Effector memory CD4-positive, alpha-beta T cell (primary cell): ENCODE measurements at regions not wholly inside any gene's neighbourhood (a gene's known extent, or its start where the extent isn't known, plus 50 kb on each side); places are given as distances from the start of the nearest gene placed in this dataset.
"Not testable (repeated sequence)": the region's sequence is repeated elsewhere in the genome, so short reads cannot be mapped to it uniquely, and the experiment has no call there.

Experiments used
- DNase-seq, 3 donors: peaks; one replicate each; pipeline ENCODE4 v3.0.0-alpha.2; 2020
- H3K27ac ChIP-seq: 2 replicates; pipeline ENCODE4 v1.7.0; 2013; ENCODE audit warnings: mild to moderate bottlenecking, low read length, moderate library complexity; ENCODE audit not compliant: insufficient read depth, poor library complexity, severe bottlenecking
- H3K27me3 ChIP-seq: replicated peaks from 2 replicates; pipeline ENCODE4 v1.7.0; 2013; ENCODE audit warnings: mild to moderate bottlenecking, low read length; ENCODE audit not compliant: insufficient read depth, control insufficient read depth, poor library complexity, severe bottlenecking
- H3K36me3 ChIP-seq: 2 replicates; pipeline ENCODE4 v1.7.0; 2013; ENCODE audit warnings: mild to moderate bottlenecking, low read length, moderate library complexity; ENCODE audit not compliant: control insufficient read depth, insufficient read depth
- H3K4me1 ChIP-seq: 2 replicates; pipeline ENCODE4 v1.7.0; 2013; ENCODE audit warnings: low read length, mild to moderate bottlenecking; ENCODE audit not compliant: control insufficient read depth, insufficient read depth, poor library complexity, severe bottlenecking
- H3K4me3 ChIP-seq: 2 replicates; pipeline ENCODE4 v1.7.0; 2013; ENCODE audit warnings: low read length, low read depth, mild to moderate bottlenecking; ENCODE audit not compliant: insufficient read depth, poor library complexity, severe bottlenecking
- H3K9me3 ChIP-seq: 2 replicates; pipeline ENCODE4 v1.7.0; 2013; ENCODE audit warnings: mild to moderate bottlenecking, low read length, moderate library complexity; ENCODE audit not compliant: control insufficient read depth

- not testable (repeated sequence) for H3K4me1 ChIP-seq, H3K9me3 ChIP-seq, H3K27me3 ChIP-seq, H3K36me3 ChIP-seq, DNase-seq, H3K27ac ChIP-seq, H3K4me3 ChIP-seq
These were observed 80.7 kb upstream of the ABHD2 start for GRCh38 chr15:89007527-89007926.

GRCh38 chr15:89007989-89008388, 80.3 kb upstream of the ABHD2 start:
- H3K27ac ChIP-seq, result no peak overlapping the region
- no peak overlapping the region for H3K4me3 ChIP-seq
- H3K27me3 ChIP-seq, result no peaks in the 10 kb centered on the region
- no peaks in the 10 kb centered on the region for H3K36me3 ChIP-seq
- no peak for DNase-seq
- H3K4me1 ChIP-seq, result no peaks in the 10 kb centered on the region
- no peaks in the 10 kb centered on the region for H3K9me3 ChIP-seq

GRCh38 chr15:89009080-89009479, 79.2 kb upstream of the ABHD2 start:
- Histone ChIP-seq H3K27me3 (no peaks in the 10 kb centered on the region), H3K27ac (no peak overlapping the region), H3K9me3 (no peaks in the 10 kb centered on the region), H3K36me3 (no peaks in the 10 kb centered on the region), H3K4me1 (no peaks in the 10 kb centered on the region), H3K4me3 (no peak overlapping the region)
- no peak for DNase-seq

- no peaks in the 10 kb centered on the region for H3K27me3 ChIP-seq
- no peaks in the 10 kb centered on the region for H3K9me3 ChIP-seq
- no peak overlapping the region for H3K4me3 ChIP-seq
- no peaks in the 10 kb centered on the region for H3K36me3 ChIP-seq
- no peak for DNase-seq
- no peak overlapping the region for H3K27ac ChIP-seq
- peaks cover 9% of the 10 kb centered on the region for H3K4me1 ChIP-seq
These were observed 72.7 kb upstream of the ABHD2 start for GRCh38 chr15:89015412-89016097.

GRCh38 chr15:89016549-89017041, 71.7 kb upstream of the ABHD2 start:
- H3K27ac ChIP-seq, result no peak overlapping the region
- H3K4me1 ChIP-seq, result peaks cover 9% of the 10 kb centered on the region
- no peak overlapping the region for H3K4me3 ChIP-seq
- no peak for DNase-seq
- no peaks in the 10 kb centered on the region for H3K27me3 ChIP-seq
- no peaks in the 10 kb centered on the region for H3K9me3 ChIP-seq
- H3K36me3 ChIP-seq, result no peaks in the 10 kb centered on the region

GRCh38 chr15:89017370-89018066, 70.7 kb upstream of the ABHD2 start:
- peak; percentile 60 to 73 (median 61) for DNase-seq
- Histone ChIP-seq H3K9me3 (no peaks in the 10 kb centered on the region), H3K27ac (no peak overlapping the region), H3K36me3 (no peaks in the 10 kb centered on the region), H3K27me3 (peaks cover 3% of the 10 kb centered on the region), H3K4me1 (peaks cover 9% of the 10 kb centered on the region), H3K4me3 (peak overlapping the region; percentile 30)

- Histone ChIP-seq H3K27me3 (peaks cover 3% of the 10 kb centered on the region), H3K36me3 (no peaks in the 10 kb centered on the region), H3K9me3 (no peaks in the 10 kb centered on the region), H3K4me3 (no peak overlapping the region), H3K27ac (no peak overlapping the region), H3K4me1 (peaks cover 9% of the 10 kb centered on the region)
- no peak for DNase-seq
These were observed 70.0 kb upstream of the ABHD2 start for GRCh38 chr15:89018207-89018606.

GRCh38 chr15:89019436-89019835, 68.8 kb upstream of the ABHD2 start:
- H3K4me1 ChIP-seq, result peaks cover 9% of the 10 kb centered on the region
- no peak overlapping the region for H3K4me3 ChIP-seq
- peaks cover 3% of the 10 kb centered on the region for H3K27me3 ChIP-seq
- no peak overlapping the region for H3K27ac ChIP-seq
- no peaks in the 10 kb centered on the region for H3K36me3 ChIP-seq
- no peak for DNase-seq
- H3K9me3 ChIP-seq, result no peaks in the 10 kb centered on the region

GRCh38 chr15:89021224-89021623, 67.0 kb upstream of the ABHD2 start:
- no peak for DNase-seq
- Histone ChIP-seq H3K27ac (no peak overlapping the region), H3K27me3 (peaks cover 3% of the 10 kb centered on the region)

GRCh38 chr15:89021886-89022285, 66.4 kb upstream of the ABHD2 start:
- not testable (repeated sequence) for H3K27me3 ChIP-seq, H3K4me1 ChIP-seq, H3K27ac ChIP-seq, H3K9me3 ChIP-seq, H3K4me3 ChIP-seq, H3K36me3 ChIP-seq, DNase-seq

More at GRCh38 chr15:89021224-89021623, 67.0 kb upstream of the ABHD2 start:
- H3K9me3 ChIP-seq, result no peaks in the 10 kb centered on the region
- H3K4me1 ChIP-seq, result peaks cover 9% of the 10 kb centered on the region
- H3K4me3 ChIP-seq, result no peak overlapping the region
- no peaks in the 10 kb centered on the region for H3K36me3 ChIP-seq
